ENCODE measurements at regions not wholly inside any gene's neighbourhood (a gene's known extent, or its start where the extent isn't known, plus 50 kb on each side); places are given as distances from the start of the nearest gene placed in this dataset.

- no peak for DNase-seq
These were observed 335.6 kb upstream of the SALL3 start for GRCh38 chr18:78643981-78644380.

- DNase-seq: no peak
These were observed 334.4 kb upstream of the SALL3 start for GRCh38 chr18:78645216-78645615.

- no peak for DNase-seq
These were observed 332.6 kb upstream of the SALL3 start for GRCh38 chr18:78647018-78647417.

- DNase-seq: no peak
These were observed 330.2 kb upstream of the SALL3 start for GRCh38 chr18:78649421-78649820.

GRCh38 chr18:78650926-78651325 lies 328.7 kb upstream of the SALL3 start:
- no peak for DNase-seq

GRCh38 chr18:78652001-78652545 lies 327.5 kb upstream of the SALL3 start:
- DNase-seq: no peak

- DNase-seq: no peak
These were observed 323.7 kb upstream of the SALL3 start for GRCh38 chr18:78655921-78656320.

GRCh38 chr18:78656346-78656925 lies 323.2 kb upstream of the SALL3 start:
- DNase-seq: no peak

- no peak for DNase-seq
These were observed 321.1 kb upstream of the SALL3 start for GRCh38 chr18:78658531-78658930.

GRCh38 chr18:78659057-78659456 lies 320.6 kb upstream of the SALL3 start:
- no peak for DNase-seq

- DNase-seq: no peak
These were observed 319.9 kb upstream of the SALL3 start for GRCh38 chr18:78659748-78660147.

- DNase-seq: no peak
These were observed 319.3 kb upstream of the SALL3 start for GRCh38 chr18:78660311-78660710.

GRCh38 chr18:78661316-78661715 lies 318.3 kb upstream of the SALL3 start:
- no peak for DNase-seq

GRCh38 chr18:78662879-78663278 lies 316.7 kb upstream of the SALL3 start:
- no peak for DNase-seq

- DNase-seq: no peak
These were observed 315.6 kb upstream of the SALL3 start for GRCh38 chr18:78664048-78664447.

- no peak for DNase-seq
These were observed 314.8 kb upstream of the SALL3 start for GRCh38 chr18:78664848-78665247.

- no peak for DNase-seq
These were observed 314.0 kb upstream of the SALL3 start for GRCh38 chr18:78665644-78666043.

GRCh38 chr18:78666666-78667335 lies 312.8 kb upstream of the SALL3 start:
- no peak for DNase-seq

GRCh38 chr18:78670778-78671391 lies 308.7 kb upstream of the SALL3 start:
- no peak for DNase-seq

GRCh38 chr18:78671551-78671950 lies 308.1 kb upstream of the SALL3 start:
- DNase-seq: no peak

- DNase-seq: no peak
These were observed 306.7 kb upstream of the SALL3 start for GRCh38 chr18:78672862-78673446.

GRCh38 chr18:78673516-78674321 lies 305.9 kb upstream of the SALL3 start:
- no peak for DNase-seq

GRCh38 chr18:78675231-78675630 lies 304.4 kb upstream of the SALL3 start:
- DNase-seq: no peak
